Esophagus squamous epithelium (tissue), 5 donors: ENCODE measurements at regions not wholly inside any gene's neighbourhood (a gene's known extent, or its start where the extent isn't known, plus 50 kb on each side); places are given as distances from the start of the nearest gene placed in this dataset.
"Not testable (repeated sequence)": the region's sequence is repeated elsewhere in the genome, so short reads cannot be mapped to it uniquely, and the experiment has no call there.

Experiments
- DNase-seq: peaks from one replicate; lab custom pipeline; 2025; lab: John Stamatoyannopoulos, UW
- H3K27ac ChIP-seq, 4 donors: fragments of 200-600 bp; sonication (generic); one replicate each; pipeline ENCODE4 v1.5.1; 2016 to 2019; ENCODE audit warnings: mild to moderate bottlenecking in 1 of 4
- H3K27me3 ChIP-seq, 4 donors: fragments of 200-600 bp; sonication (generic); 1 replicate in 3 of 4; 2 replicates in 1 of 4; pipeline versions ENCODE4 v1.5.1 to v1.6.0; 2017 to 2021; ENCODE audit warnings: antibody characterized with exemption in 1 of 4
- H3K36me3 ChIP-seq, 3 donors: fragments of 200-600 bp; sonication (generic); one replicate each; pipeline ENCODE4 v1.5.1; 2016 to 2019
- H3K4me1 ChIP-seq, 3 donors: fragments of 200-600 bp; sonication (generic); one replicate each; pipeline ENCODE4 v1.5.1; 2017 to 2019
- H3K4me3 ChIP-seq, 4 donors: fragments of 200-600 bp; sonication (generic); 1 replicate in 3 of 4; 2 replicates in 1 of 4; pipeline ENCODE4 v1.5.1; 2016 to 2019; ENCODE audit warnings: mild to moderate bottlenecking in 2 of 4, moderate library complexity in 1 of 4
- H3K9me3 ChIP-seq, 3 donors: fragments of 200-600 bp; sonication (generic); one replicate each; pipeline ENCODE4 v1.5.1; 2016 to 2019
- POLR2A ChIP-seq, 4 donors: fragments of 450-650 bp; IDR thresholded peaks; one replicate each; pipeline ENCODE4 v1.6.1; 2017; ENCODE audit warnings: antibody characterized with exemption in 4 of 4, mild to moderate bottlenecking in 4 of 4, moderate library complexity in 3 of 4
- WGBS, 2 donors: methylation state at CpG; one replicate each; pipeline ENCODE4 v1.1.5; 2018; 5-methylcytosine and 5-hydroxymethylcytosine counted together
- intact Hi-C: fragments of 100-400 bp; cut with DNase I; formaldehyde crosslinking; loops from one replicate; pipeline ENCODE4 v1.15.0; 2022
- TF ChIP-seq, protein P1 (sequence below), 6 experiments: fragments of 450-650 bp in 4 of 6; fragments of 200-600 bp in 2 of 6; sonication (generic) in 2 of 6; IDR thresholded peaks; one replicate each; pipeline ENCODE4 v1.5.1; 2016 to 2019; ENCODE audit warnings: antibody characterized with exemption in 6 of 6, mild to moderate bottlenecking in 4 of 6, moderate library complexity in 4 of 6
- donor health status: DM: yes; HTN: yes; CAD: no.

DNA sequence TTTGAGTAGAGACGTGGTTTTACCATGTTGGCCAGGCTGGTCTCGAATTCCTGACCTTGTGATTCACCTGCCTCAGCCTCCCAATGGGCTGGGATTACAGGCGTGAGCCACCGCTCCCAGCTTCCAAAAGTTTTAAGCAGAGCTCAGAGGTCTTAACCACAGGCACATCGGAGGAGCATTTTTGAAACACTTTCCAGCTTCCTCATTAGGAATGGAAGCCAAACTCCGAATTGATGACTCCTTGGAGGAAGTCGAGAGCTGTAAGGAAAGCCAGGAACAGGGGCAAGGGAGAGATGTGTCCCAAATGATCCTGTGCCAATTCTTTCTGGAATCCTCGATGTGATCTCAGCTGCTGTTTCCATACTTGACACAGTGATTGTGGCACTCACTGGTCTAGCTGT is 56.2 kb upstream of the CCZ1B start:
- intact Hi-C loops, H3K9me3 ChIP-seq, DNase-seq, H3K4me3 ChIP-seq, H3K27ac ChIP-seq, H3K36me3 ChIP-seq, H3K4me1 ChIP-seq, H3K27me3 ChIP-seq: not testable (repeated sequence)
- 57 to 77% methylated on average over 7 to 8 of the region's 8 CpGs for WGBS, 2 donors

DNA sequence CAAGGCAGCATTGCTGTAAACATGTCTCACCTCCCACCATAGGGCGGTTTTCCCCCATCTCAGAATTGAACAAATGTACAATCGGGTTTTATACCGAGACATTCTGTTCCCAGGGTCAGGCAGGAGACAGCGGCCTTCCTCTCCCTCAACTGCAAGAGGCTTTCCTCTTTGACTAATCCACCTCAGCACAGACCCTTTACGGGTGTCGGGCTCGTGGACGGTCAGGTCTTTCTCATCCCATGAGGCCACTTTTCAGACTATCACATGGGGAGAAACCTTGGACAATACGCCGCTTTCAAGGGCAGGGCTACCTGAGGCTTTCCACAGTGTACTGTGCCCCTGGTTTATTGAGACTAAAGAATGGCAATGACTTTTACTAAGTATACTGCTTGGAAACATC is 57.7 kb upstream of the CCZ1B start:
- 76 to 100% methylated on average over 2 to 6 of the region's 10 CpGs for WGBS, 2 donors
- H3K4me1 ChIP-seq, H3K36me3 ChIP-seq, H3K9me3 ChIP-seq, intact Hi-C loops, H3K4me3 ChIP-seq, DNase-seq, H3K27ac ChIP-seq, H3K27me3 ChIP-seq: not testable (repeated sequence)

DNA sequence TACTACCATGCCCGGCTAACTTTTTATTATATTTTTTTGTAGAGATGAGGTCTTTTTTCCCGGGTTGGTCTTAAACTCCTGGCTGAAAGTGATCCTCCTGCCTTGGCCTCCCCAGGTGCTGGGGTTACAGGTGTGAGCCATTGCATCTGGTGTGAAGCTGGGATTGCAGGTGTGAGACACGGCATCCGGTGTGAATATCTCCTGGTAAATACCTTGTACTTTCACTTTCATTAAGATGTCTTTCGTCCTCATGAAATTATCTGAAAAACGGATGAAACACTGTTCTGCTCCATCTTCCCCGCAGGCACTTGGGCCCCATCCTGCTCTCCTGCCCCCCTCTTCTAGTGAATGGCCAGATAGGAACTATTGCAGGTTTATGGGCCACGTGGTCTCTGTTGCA is 60.1 kb upstream of the CCZ1B start:
- no peak for TF ChIP-seq POLR2A (IDR thresholded peaks at IDR 0.05)
- TF ChIP-seq, protein P1, sequence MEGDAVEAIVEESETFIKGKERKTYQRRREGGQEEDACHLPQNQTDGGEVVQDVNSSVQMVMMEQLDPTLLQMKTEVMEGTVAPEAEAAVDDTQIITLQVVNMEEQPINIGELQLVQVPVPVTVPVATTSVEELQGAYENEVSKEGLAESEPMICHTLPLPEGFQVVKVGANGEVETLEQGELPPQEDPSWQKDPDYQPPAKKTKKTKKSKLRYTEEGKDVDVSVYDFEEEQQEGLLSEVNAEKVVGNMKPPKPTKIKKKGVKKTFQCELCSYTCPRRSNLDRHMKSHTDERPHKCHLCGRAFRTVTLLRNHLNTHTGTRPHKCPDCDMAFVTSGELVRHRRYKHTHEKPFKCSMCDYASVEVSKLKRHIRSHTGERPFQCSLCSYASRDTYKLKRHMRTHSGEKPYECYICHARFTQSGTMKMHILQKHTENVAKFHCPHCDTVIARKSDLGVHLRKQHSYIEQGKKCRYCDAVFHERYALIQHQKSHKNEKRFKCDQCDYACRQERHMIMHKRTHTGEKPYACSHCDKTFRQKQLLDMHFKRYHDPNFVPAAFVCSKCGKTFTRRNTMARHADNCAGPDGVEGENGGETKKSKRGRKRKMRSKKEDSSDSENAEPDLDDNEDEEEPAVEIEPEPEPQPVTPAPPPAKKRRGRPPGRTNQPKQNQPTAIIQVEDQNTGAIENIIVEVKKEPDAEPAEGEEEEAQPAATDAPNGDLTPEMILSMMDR (IDR thresholded peaks at IDR 0.05): no peak
- intact Hi-C loops: no loop called here
- H3K36me3 ChIP-seq: no peaks in the 10 kb centered on the region
- peaks cover 0 to 6% (median 0%) of the 10 kb centered on the region in 4 donors for H3K27me3 ChIP-seq
- no peak overlapping the region for H3K4me3 ChIP-seq
- no peak for DNase-seq
- 67 to 83% methylated on average over 7 to 8 of the region's 8 CpGs for WGBS, 2 donors
- no peak overlapping the region for H3K27ac ChIP-seq
- no peaks in the 10 kb centered on the region for H3K9me3 ChIP-seq
- no peaks in the 10 kb centered on the region for H3K4me1 ChIP-seq

DNA sequence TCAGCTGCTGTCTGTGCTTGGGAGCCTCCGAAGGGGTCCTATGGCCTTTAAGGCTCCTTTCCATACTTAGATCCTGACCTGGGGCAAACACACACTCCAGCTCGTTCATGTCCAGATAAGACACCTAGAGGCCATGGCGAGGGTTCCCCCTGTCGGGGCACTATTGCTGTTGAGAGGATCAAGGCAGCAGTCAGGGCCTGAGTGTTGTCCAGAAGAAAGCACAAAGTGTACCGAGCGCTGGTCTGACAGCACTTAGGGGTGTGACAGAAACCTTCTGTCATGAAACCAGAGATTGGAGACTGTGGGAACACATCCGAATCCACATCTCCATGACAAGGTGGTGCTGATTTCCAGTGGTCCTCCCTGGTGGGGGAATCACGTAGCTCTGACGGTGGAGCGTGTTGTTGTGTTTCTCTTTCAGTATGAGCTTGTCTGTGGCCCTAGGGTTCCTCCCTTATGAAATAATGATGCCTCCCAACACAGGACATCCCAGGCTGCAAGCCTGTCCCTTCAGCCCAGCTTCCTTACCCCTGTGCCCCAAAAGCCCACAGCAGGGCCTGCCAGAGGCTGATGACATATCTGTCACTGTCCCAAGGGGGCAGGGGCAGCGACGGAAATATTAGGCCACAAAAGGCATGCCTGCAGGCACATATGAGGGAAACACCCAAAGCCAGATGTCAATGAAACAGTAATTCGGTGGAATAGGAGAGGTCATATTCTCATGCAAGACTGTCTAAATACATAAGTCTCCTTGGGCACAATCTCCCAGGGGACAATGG is 62.4 kb upstream of the CCZ1B start:
- 64 to 83% methylated on average over 4 to 8 of the region's 13 CpGs for WGBS, 2 donors
- H3K27ac ChIP-seq, H3K4me3 ChIP-seq, intact Hi-C loops, DNase-seq, H3K4me1 ChIP-seq, H3K9me3 ChIP-seq, H3K27me3 ChIP-seq, H3K36me3 ChIP-seq: not testable (repeated sequence)

DNA sequence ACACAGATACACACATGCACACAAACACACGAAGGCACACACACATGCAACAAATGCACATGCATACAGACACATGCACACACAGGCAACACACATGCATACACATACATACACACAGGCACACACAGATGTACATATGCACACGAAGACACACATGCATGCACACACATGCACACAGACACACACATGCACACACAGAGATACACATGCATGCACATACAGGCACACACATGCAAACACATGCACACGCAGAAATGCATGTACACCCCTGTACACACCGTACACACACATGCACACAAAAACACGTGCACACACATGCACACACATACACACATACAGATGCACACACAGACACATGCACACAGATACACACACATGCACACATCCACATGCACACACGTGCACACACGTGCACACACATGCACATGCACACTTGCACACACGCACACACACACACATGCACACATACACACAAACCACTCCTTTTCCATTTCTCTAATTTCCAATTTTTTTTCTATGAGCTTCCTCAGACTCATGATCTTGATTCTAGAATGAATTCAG is 63.3 kb upstream of the CCZ1B start:
- TF ChIP-seq, protein P1 (IDR thresholded peaks at IDR 0.05): no peak
- TF ChIP-seq POLR2A (IDR thresholded peaks at IDR 0.05): no peak
- Histone ChIP-seq H3K27me3 (peaks cover 0 to 6% (median 0%) of the 10 kb centered on the region in 4 donors), H3K4me3 (no peak overlapping the region), H3K4me1 (no peaks in the 10 kb centered on the region), H3K9me3 (no peaks in the 10 kb centered on the region), H3K27ac (no peak overlapping the region), H3K36me3 (no peaks in the 10 kb centered on the region)
- intact Hi-C loops: no loop called here
- WGBS, 2 donors: 81 to 87% methylated on average over 7 of the region's 8 CpGs
- no peak for DNase-seq

DNA sequence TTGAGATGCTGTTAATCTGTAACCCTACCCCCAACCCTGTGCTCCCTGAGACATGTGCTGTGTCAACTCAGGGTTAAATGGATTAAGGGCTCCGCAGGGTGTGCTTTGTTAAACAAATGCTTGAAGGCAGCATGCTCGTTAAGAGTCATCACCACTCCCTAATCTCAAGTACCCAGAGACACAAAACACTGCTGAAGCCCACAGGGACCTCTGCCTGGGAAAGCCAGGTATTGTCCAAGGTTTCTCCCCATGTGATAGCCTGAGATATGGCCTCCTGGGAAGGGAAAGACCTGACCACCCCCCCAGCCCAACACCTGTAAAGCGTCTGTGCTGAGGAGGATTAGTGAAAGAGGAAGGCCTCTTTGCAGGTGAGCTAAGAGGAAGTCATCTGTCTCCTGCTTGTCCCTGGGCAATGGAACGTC is 76.0 kb upstream of the CCZ1B start:
- 38 to 48% methylated on average over 4 of the region's 4 CpGs for WGBS, 2 donors
- H3K36me3 ChIP-seq, intact Hi-C loops, H3K27me3 ChIP-seq, H3K4me1 ChIP-seq, H3K27ac ChIP-seq, H3K4me3 ChIP-seq, DNase-seq, H3K9me3 ChIP-seq: not testable (repeated sequence)

DNA sequence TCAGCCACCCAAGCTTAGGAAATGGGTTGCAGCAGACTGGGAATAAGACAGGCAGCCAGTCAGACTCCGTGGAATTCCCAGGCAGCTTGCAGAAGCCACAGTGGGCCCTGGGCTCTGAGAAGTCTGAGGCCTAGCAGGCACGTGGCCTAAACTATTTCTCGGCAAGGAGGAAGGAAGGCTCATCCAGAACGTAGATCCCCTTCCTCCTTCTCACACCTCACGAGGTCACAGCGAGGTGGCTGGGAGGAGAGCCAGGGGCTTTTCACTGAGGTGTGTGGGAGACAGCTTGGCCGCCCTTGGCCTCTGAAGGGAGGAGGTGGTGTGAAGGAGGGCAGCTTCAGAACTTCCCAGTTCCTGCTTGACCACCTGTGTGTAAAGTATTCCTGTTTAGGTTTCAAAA is 77.2 kb upstream of the CCZ1B start:
- H3K4me3 ChIP-seq, DNase-seq, H3K27ac ChIP-seq, H3K36me3 ChIP-seq, intact Hi-C loops, H3K27me3 ChIP-seq, H3K4me1 ChIP-seq, H3K9me3 ChIP-seq: not testable (repeated sequence)
- WGBS, 2 donors: 51 to 67% methylated on average over 1 to 5 of the region's 7 CpGs

DNA sequence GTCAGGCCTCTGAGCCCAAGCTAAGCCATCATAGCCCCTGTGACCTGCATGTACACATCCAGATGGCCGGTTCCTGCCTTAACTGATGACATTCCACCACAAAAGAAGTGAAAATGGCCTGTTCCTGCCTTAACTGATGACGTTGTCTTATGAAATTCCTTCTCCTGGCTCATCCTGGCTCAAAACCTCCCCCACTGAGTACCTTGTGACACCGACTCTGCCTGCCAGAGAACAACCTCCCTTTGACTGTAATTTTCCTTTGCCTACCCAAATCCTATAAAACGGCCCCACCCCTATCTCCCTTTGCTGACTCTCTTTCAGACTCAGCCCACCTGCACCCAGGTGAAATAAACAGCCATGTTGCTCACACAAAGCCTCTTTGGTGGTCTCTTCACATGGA is 77.7 kb upstream of the CCZ1B start:
- H3K4me1 ChIP-seq, H3K36me3 ChIP-seq, H3K27ac ChIP-seq, intact Hi-C loops, DNase-seq, H3K9me3 ChIP-seq, H3K4me3 ChIP-seq, H3K27me3 ChIP-seq: not testable (repeated sequence)
- 49 to 56% methylated on average over 2 of the region's 4 CpGs for WGBS, 2 donors
